NCI-H2107 treated with DMSO at 0.1 percent for 48 hours (cell line): ENCODE measurements at regions not wholly inside any gene's neighbourhood (a gene's known extent, or its start where the extent isn't known, plus 50 kb on each side); places are given as distances from the start of the nearest gene placed in this dataset.
A peak's percentile ranks its signal among the peaks of the same experiment; 100 is the strongest.

Experiments used
- DNase-seq: peaks from one replicate; lab custom pipeline; 2025; ENCODE audit not compliant: unreplicated experiment; lab: John Stamatoyannopoulos, UW

DNA sequence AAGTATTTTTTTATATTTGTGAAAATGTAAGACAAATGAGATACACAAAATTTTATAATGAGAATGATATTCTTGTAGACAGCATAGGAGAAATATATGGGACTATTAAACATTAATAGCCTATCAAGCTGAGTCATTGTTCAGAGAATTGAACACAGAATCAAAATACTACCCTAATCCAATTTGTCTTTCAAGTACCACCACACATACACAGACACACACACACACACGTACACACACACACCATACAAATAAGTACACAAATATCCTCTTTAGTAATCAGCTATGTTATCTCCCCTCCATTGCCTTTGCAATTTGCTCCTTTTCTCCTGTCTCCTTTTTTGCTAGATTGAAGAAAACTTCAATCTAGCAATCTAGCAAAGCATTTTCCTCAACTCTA is 499.3 kb downstream of the FOXG1 start:
- no peak for DNase-seq

DNA sequence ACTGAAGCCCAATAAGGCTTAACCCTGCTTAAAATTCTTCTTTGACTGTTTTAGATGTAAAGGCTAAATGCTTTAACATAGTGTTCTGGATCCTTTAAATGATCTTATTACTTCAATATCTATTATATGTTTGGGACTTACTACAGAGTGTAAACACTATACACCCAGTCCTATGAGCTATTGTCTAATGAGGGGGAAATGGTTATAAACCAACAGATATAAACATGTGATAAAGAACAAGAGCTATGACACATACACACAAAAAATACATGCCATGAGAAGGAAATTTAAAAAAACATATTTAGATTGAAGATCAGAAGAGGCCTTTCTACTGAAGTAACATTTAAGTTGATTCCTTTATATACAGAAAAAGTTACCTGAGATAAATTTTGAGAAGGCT is 505.1 kb downstream of the FOXG1 start:
- no peak for DNase-seq

DNA sequence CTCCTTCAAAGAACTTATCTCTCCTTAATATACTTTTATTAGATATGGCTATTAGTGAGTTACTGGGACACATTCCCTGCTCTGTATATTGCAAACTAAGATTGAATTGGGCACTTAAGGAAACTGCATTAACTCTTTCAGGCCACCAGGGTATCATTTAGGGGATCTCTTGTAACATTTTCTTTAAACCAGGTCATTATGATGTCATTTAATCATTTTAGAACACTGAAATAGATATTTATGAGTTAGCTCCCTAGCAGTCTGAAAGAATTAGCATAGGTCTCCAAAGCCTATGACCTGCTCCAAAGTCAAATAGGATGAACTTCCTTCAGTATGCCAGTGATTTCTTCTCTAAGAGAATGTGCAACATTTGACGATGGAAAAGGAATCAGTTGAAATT is 506.9 kb downstream of the FOXG1 start:
- no peak for DNase-seq

DNA sequence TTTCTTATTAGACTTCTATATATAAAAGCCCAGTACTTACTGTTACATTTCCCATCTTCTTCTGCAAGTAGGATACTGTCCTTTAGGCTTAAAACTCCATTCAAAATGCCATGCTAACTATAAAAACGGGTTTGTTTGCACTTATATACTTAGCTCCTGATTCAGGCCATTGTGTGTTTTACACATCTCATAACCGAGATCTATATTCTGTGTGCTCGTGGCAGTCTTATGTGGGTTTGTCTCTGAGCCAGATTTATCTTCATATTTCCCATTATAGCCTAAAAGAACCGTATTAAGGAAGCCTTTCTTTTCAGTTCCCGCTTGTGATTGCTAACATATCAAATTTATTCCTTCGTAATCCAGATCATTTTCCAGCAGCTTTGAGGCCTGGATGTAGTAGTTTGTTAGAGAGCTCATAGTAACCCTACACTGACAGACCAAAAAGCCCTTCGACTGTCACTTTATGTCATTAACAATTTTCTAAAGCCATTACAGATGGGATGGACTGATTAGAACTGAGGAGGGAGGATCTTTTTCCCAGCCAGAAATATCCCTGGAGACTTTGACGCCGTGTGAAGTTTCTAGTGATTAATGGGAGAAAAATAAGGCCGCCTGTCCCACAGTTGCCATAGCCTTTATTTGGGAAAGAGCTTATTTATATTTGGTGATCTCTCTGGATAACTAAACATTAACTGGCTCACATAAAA is 508.5 kb downstream of the FOXG1 start:
- DNase-seq: peak; percentile 84

DNA sequence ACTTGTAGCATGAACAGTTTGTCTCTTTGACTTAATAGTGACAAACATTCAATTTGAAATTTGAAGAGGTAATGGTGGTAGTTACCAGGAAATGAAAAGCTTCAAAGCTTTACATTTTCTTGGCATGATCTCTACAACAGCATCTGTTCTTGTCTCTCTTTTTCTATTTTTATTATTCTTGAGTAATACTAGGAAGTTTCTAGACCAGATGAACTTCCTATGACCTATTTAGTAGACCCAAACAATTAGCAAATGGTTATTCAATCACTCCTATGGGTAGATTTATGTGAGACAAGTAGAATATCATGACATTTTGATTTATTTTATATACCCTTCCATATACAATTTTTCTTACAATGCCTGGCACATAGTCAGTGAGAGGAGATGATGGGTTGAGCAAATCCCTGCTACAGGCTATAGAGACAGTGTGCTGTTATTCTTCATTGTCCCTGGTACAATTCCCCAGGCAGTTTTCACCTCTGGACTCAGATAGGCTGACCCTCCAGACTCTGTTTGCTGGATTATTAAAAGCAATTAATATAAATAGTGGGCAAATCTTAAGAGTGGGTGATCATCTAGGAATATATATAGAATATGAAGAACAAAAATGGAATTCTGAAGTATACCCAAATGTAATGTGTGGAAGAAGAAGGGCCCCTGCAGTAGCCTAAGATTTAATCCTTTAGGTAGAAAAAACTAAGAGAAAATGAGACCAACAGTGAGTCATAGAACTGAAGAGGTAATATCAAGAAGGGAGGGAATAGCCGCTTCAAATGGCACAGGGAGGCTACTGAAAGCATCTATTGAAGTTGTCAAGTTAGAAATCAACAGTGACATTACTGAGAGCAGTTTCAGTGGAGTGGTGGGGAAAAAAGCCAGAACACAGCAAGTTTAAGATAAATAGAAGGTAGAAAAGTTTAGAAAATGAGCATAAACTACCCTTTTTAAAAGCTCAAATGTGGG is 512.0 kb downstream of the FOXG1 start:
- DNase-seq: no peak

DNA sequence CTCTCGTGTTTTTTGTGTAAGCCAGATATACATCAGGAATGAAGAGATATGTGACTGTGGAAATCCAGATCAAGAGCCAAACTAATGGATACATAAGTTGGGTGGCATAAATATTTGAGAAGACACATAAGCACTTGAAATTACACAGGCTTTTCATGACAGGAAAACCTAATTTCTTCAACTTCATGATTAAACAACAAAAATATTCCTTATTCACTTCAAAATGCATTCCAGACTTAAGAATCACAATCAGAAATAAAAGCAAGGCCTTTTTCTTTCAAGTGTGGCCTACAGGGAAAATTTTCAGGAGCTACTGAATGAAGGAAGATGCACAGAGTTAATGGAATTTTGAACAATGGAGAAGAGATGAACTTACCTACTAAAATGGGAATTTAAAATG is 515.6 kb downstream of the FOXG1 start:
- DNase-seq: no peak

DNA sequence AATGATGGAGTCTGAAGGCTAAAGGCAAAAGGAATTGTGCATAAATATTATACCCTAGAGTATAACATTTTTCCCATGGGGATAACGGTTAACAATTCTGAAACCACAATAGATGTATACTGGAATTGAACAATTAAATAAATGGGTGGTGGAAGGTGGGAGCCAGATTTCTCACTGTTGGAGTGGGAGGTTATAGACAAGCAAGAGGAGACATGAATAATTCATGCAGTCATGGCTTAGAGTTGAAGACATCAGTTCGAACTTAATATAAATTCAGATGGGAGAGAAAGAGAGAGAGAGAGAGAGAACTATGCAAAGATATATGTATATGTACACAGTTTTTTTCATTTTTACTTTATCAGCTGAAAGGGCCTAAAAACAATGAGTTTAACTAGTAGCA is 523.9 kb downstream of the FOXG1 start:
- no peak for DNase-seq

DNA sequence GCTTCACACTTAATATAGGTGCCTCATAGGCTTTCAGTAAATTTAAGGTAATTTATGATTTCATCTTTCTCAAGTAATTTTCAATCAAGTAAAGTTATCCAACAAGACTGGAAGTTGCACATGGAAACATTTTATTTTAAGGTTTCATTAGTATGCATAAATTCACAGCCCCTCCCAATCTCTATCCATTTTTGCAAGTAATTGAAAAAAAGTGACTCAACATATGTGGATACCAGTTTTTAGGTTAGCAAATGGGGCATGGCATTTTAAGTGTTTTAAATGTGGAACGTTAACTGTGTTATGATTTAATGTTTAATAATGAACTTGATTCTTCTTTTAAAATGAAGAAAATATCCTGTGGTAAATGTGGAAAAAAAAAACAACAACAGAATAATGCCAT is 532.8 kb downstream of the FOXG1 start:
- no peak for DNase-seq

DNA sequence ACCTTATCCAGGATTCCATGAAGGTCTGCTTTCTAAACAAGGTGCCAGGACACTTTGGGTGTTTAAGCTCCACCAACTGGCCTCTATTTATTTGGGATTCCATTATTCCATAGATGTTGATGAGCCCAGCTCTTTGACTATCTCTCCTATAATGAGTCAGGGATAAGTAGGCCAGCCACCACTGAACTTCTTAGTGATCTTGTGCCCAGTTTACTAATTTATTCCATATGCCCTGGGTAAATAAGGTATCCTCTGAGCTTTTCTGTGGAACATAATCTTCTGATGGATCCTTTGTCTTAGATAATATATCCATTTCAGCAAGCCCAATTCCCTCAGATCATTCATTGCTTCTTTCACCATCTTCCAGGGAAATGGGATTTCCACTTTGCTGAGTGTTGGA is 535.0 kb downstream of the FOXG1 start:
- no peak for DNase-seq

DNA sequence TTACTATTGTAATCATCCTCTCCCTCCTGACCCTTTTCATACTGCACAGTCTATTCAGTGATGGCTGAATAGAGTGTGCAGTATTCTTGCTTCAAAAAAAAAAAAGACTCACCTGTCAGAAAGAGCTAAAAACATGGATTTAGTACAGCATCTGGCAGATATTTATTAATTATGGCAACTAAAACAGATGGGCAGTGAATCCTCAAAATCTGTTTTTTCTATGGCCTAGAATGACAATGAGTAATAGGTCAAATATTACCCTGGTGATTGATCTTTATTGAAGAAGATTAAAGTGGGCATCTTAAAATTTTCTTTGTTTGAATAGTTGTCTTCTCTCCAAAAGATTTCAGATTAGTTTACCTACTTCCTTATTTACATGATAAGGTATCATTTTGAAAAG is 543.6 kb downstream of the FOXG1 start:
- DNase-seq: no peak

DNA sequence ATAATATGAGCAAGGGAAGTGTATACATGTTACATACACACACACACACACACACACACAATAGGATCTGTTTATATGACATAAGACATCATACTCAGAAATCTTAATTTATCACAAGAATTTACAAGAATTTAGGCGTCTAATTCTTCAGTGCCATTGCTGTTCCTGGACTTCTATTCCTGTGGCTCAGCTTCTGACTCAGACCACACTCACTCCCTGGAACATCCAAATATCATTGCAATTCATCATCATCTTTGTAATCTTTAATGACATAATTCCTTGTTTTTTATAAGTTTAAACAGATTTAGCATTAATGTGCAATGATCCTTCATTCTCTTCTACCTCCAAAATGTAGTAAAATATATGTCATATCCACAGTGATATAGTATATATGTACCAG is 544.2 kb downstream of the FOXG1 start:
- no peak for DNase-seq

DNA sequence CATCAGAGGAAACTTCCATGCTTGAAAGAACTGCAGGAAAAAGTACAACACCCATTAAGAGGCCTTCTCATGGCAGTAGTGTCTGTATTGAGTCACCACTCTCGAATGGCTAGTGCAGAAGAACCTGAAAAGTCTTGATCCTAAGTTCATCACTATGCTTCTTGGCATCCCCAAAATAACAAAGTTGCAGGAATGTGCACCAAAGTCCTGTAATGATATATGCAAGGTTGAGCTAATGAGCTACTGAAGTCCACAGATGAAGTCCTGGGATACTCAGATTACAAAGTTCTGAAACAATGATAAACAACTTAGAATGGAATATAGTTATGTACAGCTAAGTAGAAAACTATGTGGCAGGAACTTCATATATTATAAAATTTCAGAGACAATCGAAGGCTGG is 545.4 kb downstream of the FOXG1 start:
- no peak for DNase-seq

DNA sequence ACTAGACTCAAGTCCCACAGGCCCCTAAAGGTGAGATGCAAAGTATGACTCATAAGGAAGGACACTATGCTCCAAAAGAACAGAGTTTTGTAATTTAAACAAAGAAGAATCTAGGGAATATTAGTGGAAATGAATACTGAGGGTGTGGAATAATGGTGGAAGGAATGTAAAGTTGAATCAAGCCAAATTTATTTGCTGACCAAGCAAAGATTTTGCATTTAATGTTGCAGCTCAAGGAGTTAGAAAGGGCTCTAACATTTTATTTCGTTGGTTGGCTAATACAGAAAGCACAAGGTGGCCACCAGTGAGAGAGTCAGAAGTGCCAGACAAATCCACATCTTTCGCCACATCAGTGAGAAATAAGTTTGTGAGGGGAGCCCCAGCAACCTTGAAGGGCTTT is 550.3 kb downstream of the FOXG1 start:
- DNase-seq: no peak

DNA sequence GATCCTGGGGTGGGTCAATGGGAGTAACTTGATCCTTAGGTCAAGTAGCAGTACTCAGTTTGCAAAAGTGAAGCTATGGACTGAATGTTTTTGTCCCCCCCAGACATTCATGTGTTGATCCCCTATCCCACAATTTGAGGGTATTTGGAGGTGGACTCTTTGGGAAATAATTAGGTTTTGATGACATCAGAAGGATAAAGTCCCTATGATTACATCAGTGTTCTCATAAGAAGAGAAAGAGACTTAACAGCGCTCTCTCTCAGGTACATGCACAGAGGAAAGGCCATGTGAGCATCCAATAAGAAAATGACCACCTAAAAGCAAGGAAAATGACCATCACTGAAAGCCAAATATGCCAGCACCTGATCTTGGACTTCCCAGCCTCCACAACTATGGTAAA is 550.8 kb downstream of the FOXG1 start:
- DNase-seq: no peak

DNA sequence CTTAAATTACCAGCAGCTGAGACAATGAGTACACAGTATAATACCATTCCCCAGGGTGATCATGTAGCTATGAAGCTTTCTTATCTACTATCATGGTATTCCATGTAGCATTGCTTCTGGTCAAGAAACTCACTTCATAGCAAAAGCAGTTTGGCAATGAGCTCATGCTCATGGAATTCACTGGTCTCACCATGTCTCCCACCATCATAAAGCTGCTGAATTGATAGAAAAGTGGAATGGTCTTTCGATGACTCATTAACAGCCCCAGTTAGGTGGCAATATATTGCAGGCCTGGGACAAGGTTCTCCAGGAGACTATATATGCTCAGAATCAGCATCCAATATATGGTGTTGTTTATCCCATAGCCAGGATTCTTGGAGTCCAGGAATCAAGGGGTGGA is 553.7 kb downstream of the FOXG1 start:
- DNase-seq: no peak

DNA sequence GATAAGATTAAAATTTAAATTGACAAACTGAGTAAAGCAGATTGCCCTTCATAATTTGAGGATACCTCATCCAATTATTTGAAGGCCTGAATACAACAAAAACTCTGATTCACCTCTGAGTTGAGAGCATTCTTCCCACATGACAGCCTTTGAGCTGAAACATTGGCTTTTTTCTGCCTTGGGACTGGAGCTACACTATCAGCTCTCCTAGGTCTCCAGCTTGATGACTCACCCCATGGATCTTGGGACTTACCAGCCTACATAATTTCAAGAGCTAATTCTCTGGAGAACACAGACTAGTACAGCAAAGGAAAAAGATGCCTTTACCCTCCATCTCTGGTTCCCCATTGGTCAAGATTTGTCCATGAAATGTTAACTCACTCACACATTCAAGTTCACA is 555.1 kb downstream of the FOXG1 start:
- DNase-seq: no peak

DNA sequence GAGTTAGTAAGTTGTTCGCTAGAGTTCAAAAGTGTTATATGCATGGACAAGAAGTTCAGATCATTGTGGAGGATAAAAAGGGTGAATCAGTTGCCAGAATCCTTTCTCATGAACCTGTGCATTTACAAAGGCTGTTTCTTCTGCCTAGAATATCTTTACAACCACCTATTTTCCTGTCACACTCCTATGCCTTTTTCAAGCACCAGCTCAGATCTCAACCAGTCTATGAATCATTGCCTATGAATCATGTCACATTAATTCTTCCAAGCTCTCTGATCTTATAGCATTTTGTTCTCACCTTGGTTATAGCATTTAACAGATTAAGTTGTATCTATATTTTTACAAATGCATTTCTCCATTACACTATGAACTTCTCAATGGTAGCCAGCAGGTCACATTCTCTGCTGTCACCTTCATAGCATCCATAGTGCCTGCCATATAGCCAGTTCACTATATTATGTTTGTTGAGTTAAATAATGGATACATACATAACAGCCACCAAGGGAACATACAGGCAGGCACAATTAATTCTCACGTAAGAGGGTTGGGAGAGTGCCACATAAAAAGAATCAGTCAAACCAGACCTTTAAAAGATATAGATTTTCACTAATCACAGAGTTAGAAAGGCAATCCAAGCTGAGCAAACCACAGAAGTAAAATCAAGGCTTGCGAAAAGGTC is 573.0 kb downstream of the FOXG1 start:
- DNase-seq: no peak

DNA sequence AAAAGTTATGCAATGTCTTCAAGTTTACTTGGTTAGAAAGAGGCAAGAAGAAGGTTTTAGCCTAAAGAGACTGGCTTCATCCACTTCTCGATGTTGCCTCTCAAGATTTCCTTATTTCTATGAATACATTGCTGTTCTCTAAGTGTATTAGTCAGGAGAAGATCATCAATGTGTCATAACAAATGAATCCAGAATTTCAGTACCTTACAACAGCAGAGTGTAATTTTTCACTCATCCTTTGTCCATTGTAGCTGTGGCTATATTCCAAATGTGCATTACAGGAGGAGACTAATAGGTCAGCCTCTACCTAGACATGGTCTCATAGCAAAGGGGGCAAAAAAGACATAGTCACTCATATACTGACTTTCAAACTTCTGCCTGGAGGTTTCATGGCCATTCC is 579.1 kb downstream of the PRKD1 start:
- no peak for DNase-seq

DNA sequence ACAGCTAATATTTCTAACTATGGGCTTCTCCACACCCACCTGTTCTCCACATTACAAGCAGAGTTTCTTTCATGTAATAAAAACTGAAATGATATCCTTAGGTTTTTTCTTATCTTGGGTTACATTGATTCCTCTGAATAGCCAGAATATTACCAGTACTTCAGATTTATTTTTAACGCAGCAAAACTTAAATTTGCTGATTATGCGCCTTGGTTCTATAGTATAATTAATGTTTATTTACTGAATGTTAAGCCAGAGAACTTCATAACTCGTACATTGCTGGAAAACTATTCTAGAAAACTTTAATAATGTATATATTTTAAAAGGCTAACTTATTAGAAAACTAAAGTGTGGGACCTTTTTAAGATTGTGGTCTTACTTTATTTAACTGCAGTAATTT is 577.2 kb downstream of the PRKD1 start:
- DNase-seq: no peak

DNA sequence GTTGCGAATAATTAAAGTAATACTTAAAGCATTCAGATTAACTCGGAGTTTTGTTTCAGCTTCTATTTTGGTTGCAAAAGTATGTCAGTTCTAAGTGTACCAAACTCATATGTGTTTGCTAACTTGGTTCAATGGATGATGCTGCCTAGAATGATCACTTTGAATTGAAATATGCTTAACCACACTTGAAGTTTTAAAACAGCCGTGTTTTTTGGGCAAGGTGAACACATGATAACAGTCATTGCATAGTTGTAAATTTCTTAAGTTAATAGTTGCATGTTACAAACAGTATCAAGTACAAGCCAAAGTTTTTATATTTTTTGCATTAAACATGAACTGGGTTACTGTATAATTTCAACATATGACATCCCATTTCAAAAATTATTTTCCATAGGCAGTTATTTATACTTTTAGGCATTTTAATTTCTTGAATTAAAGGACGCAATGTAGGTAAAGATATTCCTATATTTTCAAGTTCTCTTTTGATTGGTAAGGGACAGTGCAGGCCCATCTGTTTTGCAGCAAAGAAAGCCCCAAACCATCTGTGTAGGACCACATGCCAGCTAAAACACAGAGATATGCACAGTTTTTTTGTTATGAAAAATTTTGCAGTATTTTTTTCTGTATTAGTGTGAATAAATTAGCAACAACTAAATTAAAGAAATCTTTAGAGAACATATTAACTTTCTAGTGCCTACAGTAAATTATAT is 575.5 kb downstream of the PRKD1 start:
- no peak for DNase-seq

DNA sequence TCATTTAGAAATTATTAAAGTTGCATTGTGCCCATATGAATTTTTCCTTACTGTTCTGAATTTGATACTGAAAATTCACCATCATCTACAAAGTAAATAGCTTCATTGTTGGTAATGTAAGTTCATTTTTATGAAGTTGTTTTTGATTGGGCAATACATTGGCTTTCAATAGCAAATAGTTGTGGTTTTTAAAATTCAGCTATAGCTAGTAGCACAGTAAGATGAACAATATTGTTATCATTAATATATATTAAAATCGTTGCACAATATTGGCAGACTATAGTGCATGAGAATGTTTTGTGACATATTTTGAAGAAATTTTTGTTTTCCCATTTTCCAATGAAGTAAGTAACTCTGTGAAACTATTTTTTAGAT is 575.0 kb downstream of the PRKD1 start:
- no peak for DNase-seq
